ENCODE measurements at regions not wholly inside any gene's neighbourhood (a gene's known extent, or its start where the extent isn't known, plus 50 kb on each side); places are given as distances from the start of the nearest gene placed in this dataset.

DNA sequence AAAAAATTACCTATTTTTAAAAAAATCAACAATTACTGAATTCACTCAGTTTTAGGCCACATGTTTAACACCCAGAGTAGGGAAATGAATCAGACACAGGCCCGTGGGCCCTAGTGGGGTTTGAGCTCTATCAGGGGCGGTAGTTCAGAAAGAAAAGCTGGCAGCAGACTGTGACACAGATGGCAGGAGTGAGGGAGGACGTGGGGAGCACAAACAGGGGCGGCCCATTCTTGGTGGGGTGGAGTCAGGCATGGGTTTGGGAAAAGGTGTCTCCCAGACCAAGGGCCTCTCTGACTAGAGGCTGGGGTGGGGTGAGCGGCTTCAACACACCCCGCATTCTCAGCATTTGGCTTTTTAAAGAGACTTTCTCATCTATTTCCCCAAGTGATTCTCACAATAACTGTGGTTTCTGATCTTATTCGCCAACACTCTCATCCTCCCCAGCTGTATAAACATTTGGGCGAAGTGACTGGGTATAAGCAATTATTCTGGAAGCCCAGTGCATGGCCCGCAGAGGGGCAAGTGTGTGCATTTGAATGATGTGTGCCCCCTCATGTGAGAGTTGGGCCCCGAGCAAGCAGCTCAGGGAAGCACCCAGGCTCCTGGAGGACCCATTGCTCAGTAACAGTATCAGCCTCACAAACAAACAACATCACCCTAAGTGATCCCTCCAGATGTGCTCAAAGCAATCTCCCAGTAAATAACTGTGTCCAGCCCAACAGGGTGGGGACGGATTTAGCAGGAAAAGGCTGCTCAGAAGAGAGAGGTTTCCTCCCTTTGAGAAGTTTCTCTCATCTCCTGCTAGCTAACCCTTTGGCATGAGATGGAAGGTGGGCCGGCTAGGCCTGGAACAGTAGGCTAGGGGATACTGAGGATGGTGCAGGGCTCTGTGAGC, 437.6 kb upstream of the ZMIZ1 start:
- DNase-seq = no peak

DNA sequence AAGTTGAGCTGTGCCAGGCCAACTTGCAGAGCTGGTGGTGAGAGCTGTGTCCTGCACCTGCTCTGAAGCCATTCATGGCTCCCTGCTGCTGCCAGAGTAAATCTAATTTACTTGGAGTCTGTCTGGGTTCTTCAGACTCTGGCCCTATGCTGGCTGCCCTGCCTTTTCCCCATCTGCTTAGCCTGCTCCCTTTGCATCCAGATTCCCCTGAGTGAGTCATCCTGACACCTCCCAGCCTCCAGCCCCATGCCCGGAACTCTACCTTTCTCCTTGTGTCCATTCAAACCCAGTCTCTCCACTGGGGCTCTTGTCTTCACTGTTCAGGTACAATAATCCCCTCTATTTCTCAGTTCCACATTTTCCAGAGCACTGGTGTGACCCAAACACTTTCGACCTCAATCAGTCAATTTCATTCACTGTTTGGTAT, 434.4 kb upstream of the ZMIZ1 start:
- DNase-seq = no peak

- DNase-seq = no peak
These were observed 433.9 kb upstream of the ZMIZ1 start for GRCh38 chr10:78634835-78635234.

- DNase-seq = no peak
These were observed 429.1 kb upstream of the ZMIZ1 start for GRCh38 chr10:78639629-78640028.

- DNase-seq = no peak
These were observed 427.8 kb upstream of the ZMIZ1 start for GRCh38 chr10:78640796-78641636.

DNA sequence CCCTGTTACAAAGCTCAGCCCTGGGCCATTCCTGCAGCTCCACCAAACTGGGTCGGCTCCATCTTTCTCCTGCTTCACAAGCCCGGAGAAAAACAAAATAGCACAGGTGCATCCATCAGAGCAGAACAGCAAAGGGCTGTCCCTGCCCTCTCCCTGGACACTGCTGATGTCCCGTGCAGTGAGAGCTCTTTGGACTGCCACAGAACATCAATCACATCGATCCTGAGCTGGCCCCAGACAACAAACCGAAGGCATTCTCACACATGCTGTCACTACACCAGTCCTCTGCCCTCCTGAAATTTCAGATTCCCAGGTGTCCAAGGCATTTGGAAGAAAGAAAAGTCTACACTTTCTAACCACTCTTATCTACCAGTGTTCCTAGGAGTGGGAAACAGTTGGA, 427.1 kb upstream of the ZMIZ1 start:
- no peak for DNase-seq

GRCh38 chr10:78642269-78642816, 426.4 kb upstream of the ZMIZ1 start:
- DNase-seq = no peak

DNA sequence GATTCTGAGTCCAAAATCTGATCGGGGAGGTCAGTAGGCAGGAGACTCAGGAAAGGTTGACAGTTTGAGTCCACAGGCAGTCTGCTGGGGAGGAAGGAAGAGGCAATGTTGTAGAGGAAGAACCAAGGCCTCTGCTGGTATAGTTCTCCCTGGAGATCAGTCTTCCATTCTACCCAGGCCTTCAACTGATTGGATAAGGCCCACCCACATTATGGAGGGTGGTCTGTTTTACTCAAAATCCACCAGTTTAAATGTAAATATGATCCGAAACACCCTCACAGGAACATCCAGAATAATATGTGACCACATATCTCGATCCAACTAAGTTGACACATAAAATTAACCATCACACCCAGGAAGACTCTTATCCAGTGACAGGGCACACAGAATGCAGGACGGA, 425.3 kb upstream of the ZMIZ1 start:
- DNase-seq = no peak

DNA sequence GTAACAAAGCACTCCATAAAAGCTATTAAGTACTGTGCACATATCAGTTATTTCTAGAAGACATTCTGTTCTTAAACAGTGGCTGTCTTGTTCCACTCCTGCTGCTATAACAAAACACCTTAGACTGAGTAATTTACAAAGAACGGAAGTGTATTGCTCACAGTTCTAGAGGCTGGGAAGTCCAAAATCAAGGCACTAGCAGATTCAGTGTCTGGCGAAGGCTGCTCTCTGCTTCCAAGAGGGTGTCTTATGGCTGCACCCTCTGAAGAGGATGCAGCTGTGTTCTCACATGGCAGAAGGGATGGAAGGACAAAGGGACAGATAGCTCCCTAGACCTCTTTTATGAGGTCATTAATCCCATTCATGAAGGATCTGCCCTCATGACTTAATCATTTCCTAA, 424.2 kb upstream of the ZMIZ1 start:
- no peak for DNase-seq

DNA sequence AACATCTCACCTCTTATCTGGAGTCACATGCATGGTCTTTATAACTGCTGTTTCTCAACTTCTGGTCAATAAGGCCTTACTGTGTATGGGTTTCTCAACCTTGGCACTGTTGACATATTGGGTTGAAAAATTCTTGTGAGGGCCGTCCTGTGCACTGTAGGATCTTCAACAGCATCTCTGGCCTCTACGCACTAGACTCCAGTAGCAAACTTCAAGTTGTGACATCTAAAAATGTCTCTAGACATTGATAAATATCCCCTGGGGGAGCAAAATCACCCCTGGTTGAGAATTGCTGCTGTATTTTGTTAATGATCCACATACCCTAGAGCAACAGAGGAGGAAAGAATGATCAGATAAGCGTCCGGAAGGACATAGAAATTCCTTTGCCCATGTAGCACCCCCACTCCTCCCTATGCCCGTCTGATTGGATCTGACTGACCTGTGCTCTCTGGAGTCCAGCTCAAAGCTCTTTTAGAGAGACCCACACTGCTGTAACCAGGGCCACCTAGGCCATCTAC, 423.5 kb upstream of the ZMIZ1 start:
- no peak for DNase-seq

DNA sequence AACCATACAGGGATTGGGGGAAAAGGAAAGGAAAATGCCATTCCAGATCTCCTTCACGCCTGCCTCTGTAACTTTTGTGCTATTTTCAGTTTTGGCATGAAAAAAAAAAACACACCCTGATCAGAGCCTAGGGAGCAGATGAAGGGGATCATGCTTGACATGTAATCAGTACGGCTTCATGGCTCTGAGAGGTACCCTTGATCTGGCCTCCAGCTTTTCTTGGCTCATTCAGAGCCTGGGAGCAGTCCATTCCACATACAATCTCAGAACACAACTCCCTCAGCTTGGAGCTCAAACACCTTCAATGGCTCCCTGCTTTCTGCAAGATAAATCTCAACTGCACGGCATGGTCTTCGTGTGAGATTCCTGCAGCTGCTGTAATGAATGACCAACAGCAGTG, 422.8 kb upstream of the ZMIZ1 start:
- DNase-seq = no peak

- no peak for DNase-seq
These were observed 420.4 kb upstream of the ZMIZ1 start for GRCh38 chr10:78648256-78648860.

- DNase-seq = no peak
These were observed 419.3 kb upstream of the ZMIZ1 start for GRCh38 chr10:78649429-78649828.

DNA sequence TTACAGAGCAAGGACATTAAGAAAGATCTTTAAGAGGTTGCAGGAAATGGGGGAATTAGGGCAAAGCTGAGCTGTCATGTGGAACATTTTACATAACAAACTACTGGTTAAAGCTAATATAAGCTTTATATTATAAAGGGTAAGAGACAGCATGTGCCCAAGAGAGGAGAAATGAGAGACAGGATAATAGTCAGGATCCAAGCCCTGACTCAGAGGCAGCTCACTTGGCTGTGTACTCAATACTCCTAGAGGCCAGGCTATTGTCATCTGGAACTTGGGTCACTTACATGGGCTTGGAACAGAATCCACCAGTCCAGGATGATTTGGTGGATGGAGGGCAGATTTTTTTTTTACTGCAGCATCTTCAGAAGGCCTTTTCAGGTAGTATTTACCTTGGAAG, 418.6 kb upstream of the ZMIZ1 start:
- DNase-seq = no peak

DNA sequence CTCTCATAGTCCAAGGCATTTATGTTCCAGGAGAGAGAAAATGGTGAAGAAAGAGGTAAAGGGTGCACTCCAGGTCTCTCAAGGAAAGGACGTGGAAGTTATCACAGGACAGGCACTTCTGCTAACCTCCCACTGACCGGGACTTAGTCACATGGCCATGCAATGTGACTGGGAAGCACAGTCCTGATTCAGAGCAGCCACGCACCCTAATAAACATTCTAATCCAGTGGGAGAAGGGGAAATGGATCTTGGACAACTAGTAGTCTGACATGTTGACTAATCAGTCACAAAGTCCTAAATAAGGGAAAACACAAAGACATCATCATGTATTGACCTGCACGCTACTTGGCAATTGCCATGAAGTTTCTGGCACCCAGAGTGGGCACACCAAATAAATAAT, 417.5 kb upstream of the ZMIZ1 start:
- DNase-seq = no peak

GRCh38 chr10:78653555-78653954, 415.2 kb upstream of the ZMIZ1 start:
- DNase-seq = no peak

- DNase-seq = no peak
These were observed 414.6 kb upstream of the ZMIZ1 start for GRCh38 chr10:78654047-78654590.

GRCh38 chr10:78655979-78656378, 412.8 kb upstream of the ZMIZ1 start:
- no peak for DNase-seq

GRCh38 chr10:78656417-78657162, 412.2 kb upstream of the ZMIZ1 start:
- DNase-seq = no peak

- DNase-seq = peak; percentile 67
These were observed 411.5 kb upstream of the ZMIZ1 start for GRCh38 chr10:78657163-78657861.

GRCh38 chr10:78657862-78658165, 411.0 kb upstream of the ZMIZ1 start:
- DNase-seq = no peak
